ENCODE measurements at regions not wholly inside any gene's neighbourhood (a gene's known extent, or its start where the extent isn't known, plus 50 kb on each side); places are given as distances from the start of the nearest gene placed in this dataset.

- ChIA-PET POLR2A (no interaction called here), CTCF (no interaction called here)
- no peaks in the 10 kb centered on the region for H3K36me3 ChIP-seq (ENCODE audit: control insufficient read depth in 2 of 2, insufficient read depth in 1 of 2, low read length in 2 of 2)
- no peak overlapping the region for H3K4me3 ChIP-seq (ENCODE audit: low read depth, low read length)
- no peak for TF ChIP-seq BCL11B (tag by site-specific recombination; IDR thresholded peaks at IDR 0.05; ENCODE audit: low read depth)
- no peak for TF ChIP-seq INSM2 (tag by site-specific recombination; IDR thresholded peaks at IDR 0.05)
- no peak for TF ChIP-seq ZNF830 (tag by site-specific recombination; IDR thresholded peaks at IDR 0.05; ENCODE audit: low read depth)
- no peak for TF ChIP-seq ZEB2 (tag by site-specific recombination; IDR thresholded peaks at IDR 0.05)
- no peak for TF ChIP-seq GFI1B (tag by site-specific recombination; IDR thresholded peaks at IDR 0.05)
- no peak for TF ChIP-seq ZNF488 (tag by site-specific recombination; IDR thresholded peaks at IDR 0.05)
- no peak for TF ChIP-seq ZSCAN18 (tag by site-specific recombination; IDR thresholded peaks at IDR 0.05)
- TF ChIP-seq MZF1 (tag by site-specific recombination; IDR thresholded peaks at IDR 0.05; ENCODE audit: borderline replicate concordance): no peak
- no peak for TF ChIP-seq ZBTB11 (tag by site-specific recombination; conservative IDR thresholded peaks at IDR 0.05; ENCODE audit: low read depth)
- TF ChIP-seq GLIS2 (tag by site-specific recombination; IDR thresholded peaks at IDR 0.05): no peak
- TF ChIP-seq ZNF530 (tag by site-specific recombination; IDR thresholded peaks at IDR 0.05; ENCODE audit: low read depth): no peak
- no peak for TF ChIP-seq ZNF292 (tag by site-specific recombination; IDR thresholded peaks at IDR 0.05; ENCODE audit: borderline replicate concordance, low read depth)
- H3K9me3 ChIP-seq (ENCODE audit: control insufficient read depth, insufficient read depth, low read depth, low read length): no peaks in the 10 kb centered on the region
- no peaks in the 10 kb centered on the region for H3K4me1 ChIP-seq (ENCODE audit: control insufficient read depth, insufficient read depth, low read length)
- H3K27ac ChIP-seq (ENCODE audit: extremely low read depth, low read depth, low read length): no peak overlapping the region
Observed at GRCh38 chr9:108688051-108688450, 167.7 kb downstream of the ACTL7B start.

- POLR2A ChIA-PET: interaction anchor here (0.6 kb wide), 1 partner anchor 1337 kb away, joined by 4 read pairs; no protein-coding TSS in a partner anchor
- no peak for TF ChIP-seq ZBTB8A (tag by site-specific recombination; IDR thresholded peaks at IDR 0.05)
- no peak for TF ChIP-seq PBX3 (CRISPR knock-in tag; IDR thresholded peaks at IDR 0.05)
- no peak for TF ChIP-seq ZSCAN23 (tag by site-specific recombination; IDR thresholded peaks at IDR 0.05)
- no peak for TF ChIP-seq ZNF221 (tag by site-specific recombination; IDR thresholded peaks at IDR 0.05; ENCODE audit: borderline replicate concordance)
- no peak for TF ChIP-seq ZNF114 (tag by site-specific recombination; IDR thresholded peaks at IDR 0.05)
- TF ChIP-seq ZNF558 (tag by site-specific recombination; IDR thresholded peaks at IDR 0.05): no peak
- TF ChIP-seq ZNF521 (tag by site-specific recombination; IDR thresholded peaks at IDR 0.05): no peak
- no peak for TF ChIP-seq BCL6B (tag by site-specific recombination; IDR thresholded peaks at IDR 0.05)
- TF ChIP-seq ZNF658 (tag by site-specific recombination; IDR thresholded peaks at IDR 0.05): no peak
- TF ChIP-seq GLIS1 (tag by site-specific recombination; IDR thresholded peaks at IDR 0.05): no peak
- TF ChIP-seq YY2 (tag by site-specific recombination; IDR thresholded peaks at IDR 0.05): no peak
- TF ChIP-seq SALL2 (tag by site-specific recombination; IDR thresholded peaks at IDR 0.05; ENCODE audit: borderline replicate concordance): no peak
- CTCF ChIA-PET: no interaction called here
- Histone ChIP-seq H3K9me3 (ENCODE audit: control insufficient read depth, insufficient read depth, low read depth, low read length) (no peaks in the 10 kb centered on the region), H3K4me3 (ENCODE audit: low read depth, low read length) (no peak overlapping the region), H3K36me3 (ENCODE audit: control insufficient read depth in 2 of 2, insufficient read depth in 1 of 2, low read length in 2 of 2) (no peaks in the 10 kb centered on the region), H3K4me1 (ENCODE audit: control insufficient read depth, insufficient read depth, low read length) (no peaks in the 10 kb centered on the region), H3K27ac (ENCODE audit: extremely low read depth, low read depth, low read length) (no peak overlapping the region)
Observed at GRCh38 chr9:108687006-108687987, 168.5 kb downstream of the ACTL7B start.
